Cerebellar cortex (tissue), 1 donor: ENCODE measurements at regions not wholly inside any gene's neighbourhood (a gene's known extent, or its start where the extent isn't known, plus 50 kb on each side); places are given as distances from the start of the nearest gene placed in this dataset.
A peak's percentile ranks its signal among the peaks of the same experiment; 100 is the strongest.
"Not testable (repeated sequence)": the region's sequence is repeated elsewhere in the genome, so short reads cannot be mapped to it uniquely, and the experiment has no call there.

Source experiments
- DNase-seq: peaks from one replicate; pipeline ENCODE4 v3.0.0-alpha.2; 2015; ENCODE audit warnings: low spot score

DNA sequence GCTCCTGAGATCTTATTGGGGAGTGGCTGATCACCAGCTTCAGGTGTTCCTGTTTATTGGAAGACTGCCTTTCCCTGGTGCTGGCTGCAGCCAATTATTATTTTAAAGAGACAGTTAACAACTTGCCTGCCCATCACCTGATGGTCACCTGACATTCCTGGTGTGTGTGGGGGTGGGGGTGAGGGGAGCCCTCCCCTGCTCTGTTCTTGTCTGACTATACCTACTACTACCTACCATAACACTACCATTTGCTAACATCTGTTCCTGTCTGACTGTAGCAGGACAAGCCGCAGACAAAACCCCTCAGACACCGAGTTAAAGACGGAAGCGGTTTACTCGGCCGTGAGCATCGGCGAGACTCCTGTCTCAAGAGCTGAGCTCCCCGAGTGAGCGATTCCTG is 54.9 kb upstream of the NBPF3 start:
- no peak for DNase-seq

DNA sequence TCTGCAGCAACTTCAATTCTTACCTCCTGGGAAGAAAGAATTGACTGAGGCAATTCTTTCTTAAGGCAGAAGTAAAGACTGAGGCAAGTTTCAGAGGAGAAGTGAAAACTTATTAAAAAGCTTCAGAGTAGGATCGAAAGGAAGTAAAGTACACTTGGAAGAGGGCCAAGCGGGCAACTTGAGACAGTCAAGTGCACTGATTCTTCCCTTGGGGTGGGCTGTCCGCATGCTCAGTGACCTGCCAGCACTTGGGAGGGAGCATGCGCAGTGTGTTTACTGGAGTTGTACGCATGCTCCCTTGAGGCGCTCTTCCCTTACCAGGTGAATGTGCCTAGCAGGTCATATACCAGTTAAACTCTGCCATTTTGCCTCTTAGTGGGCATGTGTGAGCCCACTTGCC is 55.3 kb upstream of the NBPF3 start:
- no peak for DNase-seq

GRCh38 chr1:21383785-21384401 is 56.0 kb upstream of the NBPF3 start:
- no peak for DNase-seq

DNA sequence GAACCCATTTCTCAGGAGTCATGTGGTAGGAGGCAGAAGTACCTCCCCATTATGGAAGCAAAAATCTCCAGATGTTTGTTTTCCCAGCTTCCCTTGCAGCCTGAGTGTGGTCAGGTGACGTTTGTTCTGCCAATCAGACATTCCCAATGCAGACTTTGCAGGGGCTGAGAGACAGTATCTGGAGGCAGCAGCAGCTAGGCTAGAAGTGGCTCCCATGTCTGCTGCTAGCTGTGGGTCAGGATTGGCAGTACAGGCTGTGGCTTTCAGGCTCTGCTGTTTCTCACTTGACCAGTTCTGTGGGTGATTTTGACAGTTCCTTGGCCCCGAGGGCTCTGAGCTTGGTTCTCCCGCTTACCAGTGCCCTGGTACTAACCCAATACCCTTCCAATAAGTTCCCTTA is 58.6 kb upstream of the NBPF3 start:
- no peak for DNase-seq

- not testable (repeated sequence) for DNase-seq
Measured at GRCh38 chr1:21380147-21380546, 59.8 kb upstream of the NBPF3 start.

GRCh38 chr1:21379571-21379970 is 60.4 kb upstream of the NBPF3 start:
- no peak for DNase-seq

- no peak for DNase-seq
Measured at GRCh38 chr1:21378705-21379494, 61.0 kb upstream of the NBPF3 start.

DNA sequence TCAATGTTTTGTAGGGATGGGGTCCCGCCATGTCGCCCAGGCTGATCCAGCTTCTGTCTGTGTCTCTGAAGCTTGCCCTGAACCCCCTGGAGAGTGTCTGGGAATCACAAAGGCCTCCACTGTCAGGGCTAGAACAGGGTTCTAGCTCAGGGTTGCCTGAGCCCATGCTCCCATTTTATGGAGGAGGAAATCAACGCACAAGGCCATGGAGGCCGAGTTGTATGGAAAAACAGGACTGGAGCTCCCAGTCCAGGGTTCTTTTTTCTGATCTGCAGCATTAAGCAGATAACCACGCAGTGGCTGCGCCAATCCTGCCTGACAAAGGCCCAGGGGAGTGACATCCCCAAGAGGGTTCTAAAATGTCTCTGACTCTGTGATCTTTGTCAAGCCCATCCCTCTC is 67.6 kb upstream of the NBPF3 start:
- DNase-seq, result no peak

DNA sequence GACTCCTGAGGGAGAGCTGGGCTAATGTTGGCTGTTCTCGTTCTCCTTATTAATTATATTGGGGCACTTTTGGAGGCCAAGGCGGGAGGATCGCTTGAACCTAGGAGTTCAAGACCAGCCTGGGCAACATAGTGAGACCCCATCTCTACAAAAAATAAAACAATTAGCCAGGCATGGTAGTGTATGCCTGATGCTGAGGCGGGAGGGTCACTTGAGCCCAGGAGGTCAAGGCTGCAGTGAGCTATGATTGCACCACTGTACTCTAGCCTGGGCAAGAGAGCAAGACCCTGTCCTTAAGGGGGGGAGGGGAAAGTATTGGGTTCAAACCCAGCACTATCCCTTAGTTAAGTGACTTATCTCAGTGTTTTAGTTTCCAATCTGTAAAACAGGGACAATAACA is 70.0 kb upstream of the NBPF3 start:
- no peak for DNase-seq

DNA sequence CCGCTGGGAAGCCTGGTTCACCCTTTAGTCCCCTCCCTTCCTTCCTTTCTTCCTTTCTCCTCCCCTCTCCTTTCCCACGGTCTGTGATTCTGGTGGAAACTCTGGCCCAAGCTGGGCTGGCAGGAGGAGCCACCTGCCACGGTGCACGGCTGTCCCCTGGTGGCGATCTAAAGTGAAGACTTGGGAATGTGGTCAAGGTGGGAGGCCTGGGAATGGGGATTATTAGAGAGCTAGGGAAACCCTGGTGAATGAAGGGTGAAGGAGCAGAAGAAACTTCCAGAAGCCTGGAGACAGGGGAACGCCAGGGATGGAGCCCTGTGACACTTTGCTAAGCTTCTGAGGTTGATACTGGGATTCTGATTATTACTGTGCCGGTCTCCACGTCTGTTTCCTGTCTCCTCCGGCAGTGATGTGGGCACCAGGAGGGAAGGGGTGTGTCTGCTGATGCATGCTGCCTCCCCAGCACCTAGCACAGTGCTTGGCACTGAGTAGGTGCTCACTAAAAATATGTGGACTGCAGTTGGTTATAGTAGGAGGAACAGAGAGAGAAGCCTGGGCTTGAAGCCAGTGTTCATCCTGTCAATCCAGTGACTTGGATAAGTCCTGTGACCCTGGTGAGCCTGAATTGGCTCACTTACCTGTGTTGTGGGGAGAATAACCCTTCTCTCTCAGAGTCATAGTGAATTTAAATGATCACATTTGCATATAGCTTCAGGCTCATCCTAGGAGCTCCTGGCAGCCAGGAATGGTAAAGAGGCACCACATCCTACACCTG is 71.2 kb upstream of the NBPF3 start:
- DNase-seq, result peak; percentile 81

DNA sequence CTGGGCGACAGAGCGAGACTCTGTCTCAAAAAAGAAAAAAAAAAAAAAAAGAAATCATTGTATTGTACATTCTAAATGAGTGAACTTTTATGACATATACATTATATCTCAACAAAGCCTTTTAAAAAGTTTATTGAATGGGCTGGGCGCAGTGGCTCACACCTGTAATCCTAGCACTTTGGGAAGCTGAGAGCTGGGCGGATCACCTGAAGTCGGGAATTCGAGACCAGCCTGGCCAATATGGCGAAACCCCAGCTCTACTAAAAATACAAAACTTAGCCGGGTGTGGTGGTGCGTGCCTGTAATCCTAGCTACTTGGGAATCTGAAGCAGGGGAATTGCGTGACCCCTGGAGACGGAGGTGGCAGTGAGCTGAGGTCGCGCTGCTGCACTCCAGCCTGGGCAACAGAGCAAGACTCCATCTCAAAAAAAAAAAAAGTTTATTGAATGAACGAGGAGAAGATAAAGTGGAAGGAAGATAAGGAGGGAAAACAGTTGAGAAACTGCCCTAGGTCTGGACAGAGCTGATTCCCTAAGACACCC is 71.9 kb upstream of the NBPF3 start:
- not testable (repeated sequence) for DNase-seq

DNA sequence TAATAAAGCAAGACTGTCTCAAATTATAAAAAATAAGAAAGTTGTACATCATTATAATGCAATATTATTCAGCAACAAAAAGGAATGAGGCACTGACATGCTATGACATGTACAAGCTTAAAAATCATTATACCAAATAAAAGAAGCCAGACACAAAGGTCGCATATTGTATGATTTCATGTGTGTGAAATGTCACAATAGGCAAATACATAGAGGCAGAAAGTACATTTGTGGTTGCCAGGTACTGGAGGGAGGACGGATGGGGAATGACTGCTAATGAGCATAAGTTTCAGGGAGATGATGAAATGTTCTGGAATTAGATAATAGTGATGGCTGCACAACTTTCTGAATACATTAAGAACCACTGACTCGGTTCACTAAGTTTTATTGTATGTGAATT is 73.6 kb upstream of the NBPF3 start:
- DNase-seq, result no peak

DNA sequence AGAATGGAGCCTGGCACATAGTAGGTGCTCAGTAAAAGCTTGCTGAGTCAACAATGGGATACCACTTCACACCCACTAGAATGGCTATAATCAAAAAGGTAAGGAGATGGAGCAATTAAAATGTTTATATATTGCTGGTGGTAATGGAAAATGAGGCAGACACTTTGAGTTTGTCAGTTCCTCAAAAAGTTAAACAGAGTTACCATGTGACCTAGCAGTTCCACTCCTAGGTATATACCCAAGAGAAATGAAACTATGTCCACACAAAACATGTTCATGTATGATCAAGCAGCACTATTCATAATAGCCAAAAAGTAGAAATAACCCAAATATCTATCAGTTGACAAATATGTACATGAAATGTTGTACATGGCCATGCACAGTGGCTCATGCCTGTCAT is 74.8 kb upstream of the ECE1 start:
- DNase-seq, result no peak

- no peak for DNase-seq
Measured at GRCh38 chr1:21362096-21362495, 71.8 kb upstream of the ECE1 start.

DNA sequence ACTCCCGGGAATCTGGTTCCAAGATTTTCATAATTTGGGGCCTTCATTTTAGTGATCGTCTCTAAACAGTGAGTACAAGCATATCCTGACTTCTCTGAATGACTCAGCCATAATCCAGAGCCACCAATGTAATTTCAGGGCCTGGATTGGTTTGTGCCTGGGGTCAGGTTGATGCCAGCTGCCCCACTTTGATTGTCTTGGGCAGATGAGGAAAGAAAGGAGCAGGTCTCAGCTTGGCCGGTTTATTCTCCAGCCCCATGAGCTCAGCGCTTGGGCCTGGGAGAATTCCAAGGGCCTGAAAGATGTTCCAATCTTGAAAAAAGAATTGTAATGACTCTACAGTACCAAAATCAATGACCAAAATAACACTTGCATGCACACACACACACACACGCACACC is 71.2 kb upstream of the ECE1 start:
- DNase-seq, result no peak

- no peak for DNase-seq
Measured at GRCh38 chr1:21357161-21357560, 66.9 kb upstream of the ECE1 start.

- DNase-seq, result no peak
Measured at GRCh38 chr1:21355956-21356355, 65.7 kb upstream of the ECE1 start.

DNA sequence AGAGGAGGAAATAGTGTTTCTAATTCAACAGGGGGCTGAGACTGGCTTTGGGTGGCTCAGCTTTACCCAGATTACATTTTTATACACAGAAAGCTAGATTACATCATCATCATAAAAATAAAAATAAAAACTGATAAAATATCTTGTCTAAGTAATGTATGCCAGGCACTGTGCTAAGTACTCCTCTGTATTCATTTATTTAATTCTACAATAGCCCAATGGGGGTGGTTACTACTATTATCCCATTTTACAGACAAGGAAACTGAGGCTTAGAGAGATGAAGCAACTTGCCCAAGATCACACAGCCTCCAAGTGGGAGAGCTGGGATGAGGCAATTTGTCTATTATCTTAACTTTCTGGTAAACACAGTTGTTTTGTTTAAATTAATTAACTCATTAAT is 62.3 kb upstream of the ECE1 start:
- DNase-seq, result no peak

DNA sequence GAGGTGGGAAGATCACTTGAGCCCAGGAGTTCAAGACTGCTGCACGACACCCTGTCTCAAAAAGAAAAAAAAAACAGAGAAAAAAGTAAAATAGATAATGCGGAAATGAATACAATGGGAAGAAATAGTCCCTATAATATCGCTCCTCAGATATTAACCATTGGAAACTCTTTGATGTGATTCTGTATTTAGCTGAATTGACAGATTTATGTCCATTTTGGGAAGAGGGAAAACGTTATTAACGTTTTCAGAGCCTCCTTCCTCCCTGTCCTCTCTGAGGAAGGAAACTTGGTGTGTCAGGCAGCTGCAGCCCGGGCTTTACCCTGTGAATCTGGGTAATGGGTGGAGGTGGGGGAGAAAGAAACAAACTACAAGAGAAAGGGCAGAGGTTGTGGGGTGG is 61.6 kb upstream of the ECE1 start:
- DNase-seq, result no peak

DNA sequence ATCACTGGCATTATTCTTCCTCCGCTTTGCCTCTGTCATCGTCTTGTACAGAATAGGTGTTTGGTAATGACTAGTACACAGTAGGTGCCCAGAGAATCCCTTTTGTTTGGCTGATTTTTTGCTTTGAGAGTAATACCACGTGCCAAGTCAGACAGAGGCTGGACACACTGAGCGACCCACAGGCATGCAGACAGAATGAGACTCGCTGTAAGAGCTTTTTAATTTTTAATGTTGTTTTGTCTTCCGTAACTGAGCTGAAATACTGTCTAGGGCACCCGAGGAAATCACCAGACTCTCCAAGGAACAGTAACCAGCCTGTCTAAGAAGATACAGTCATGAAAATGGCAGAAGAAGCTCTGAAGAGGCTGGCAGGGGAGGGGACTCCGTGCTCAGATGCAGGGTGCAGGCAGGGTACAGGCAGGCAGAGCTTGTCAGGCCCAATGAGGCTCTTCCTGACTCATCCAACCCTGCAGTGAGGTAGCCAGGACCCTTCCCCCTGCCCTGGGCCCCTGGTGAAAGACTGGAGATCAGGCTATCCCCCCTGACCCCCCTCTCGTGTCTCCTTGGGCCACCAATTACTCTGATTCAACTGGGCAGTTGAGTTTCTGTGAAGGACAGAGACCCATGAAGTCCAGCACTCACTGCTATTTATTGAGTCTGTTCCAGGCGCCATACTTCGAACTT is 60.1 kb upstream of the ECE1 start:
- DNase-seq, result no peak

GRCh38 chr1:21349693-21350092 is 59.4 kb upstream of the ECE1 start:
- DNase-seq, result no peak

- DNase-seq, result no peak
Measured at GRCh38 chr1:21347072-21347581, 56.9 kb upstream of the ECE1 start.
